Heart left ventricle (tissue), 13 donors: ENCODE measurements at regions not wholly inside any gene's neighbourhood (a gene's known extent, or its start where the extent isn't known, plus 50 kb on each side); places are given as distances from the start of the nearest gene placed in this dataset.

ENCODE experiments used
- POLR2A ChIP-seq, 2 donors: fragments of 450-650 bp; IDR thresholded peaks; one replicate each; pipeline ENCODE4 v1.6.1; 2017; ENCODE audit warnings: antibody characterized with exemption in 2 of 2, mild to moderate bottlenecking in 2 of 2, moderate library complexity in 2 of 2
- TF ChIP-seq, protein P1 (sequence below), 12 donors: fragments of 200-600 bp; sonication (generic) in 4 of 12; IDR thresholded peaks; one replicate each; pipeline versions ENCODE4 v1.5.0 to v1.8.0; 2018 to 2022; ENCODE audit warnings: antibody characterized with exemption in 12 of 12, mild to moderate bottlenecking in 5 of 12
- donor health status: ischemic (EF 13 %, LVEDD 7.1; RV severe dilation, severe dysfunction).
- donor health status: DM: no; HTN: yes; CAD: no.
- donor health status: DM: no; HTN: no; CAD: no.
- donor health status: ischemic (EF 25% LVEDD 6.9; RV normal size, moderate dysfunction).
- donor health status: ischemic (EF 25% LVEDD 5.7; RV mildly dilated, moderate dysfunction).
- donor health status: ischemic (EF 35%, LVEDD 5.7; RV mildly dilated, moderate dysfunction).
- donor health status: nonischemic (EF 11% LVEDD 7.7; RV severe dilation, severe dysfunction).
- donor health status: DM: yes; HTN: yes; CAD: no.
- donor health status: PGD.
- donor health status: ischemic (EF 29% LVEDD 5.4; RV normal size, mild dysfunction).
- donor health status: nonischemic (EF 23%, LVEDD 6.1; RV moderate dilation, normal function).

DNA sequence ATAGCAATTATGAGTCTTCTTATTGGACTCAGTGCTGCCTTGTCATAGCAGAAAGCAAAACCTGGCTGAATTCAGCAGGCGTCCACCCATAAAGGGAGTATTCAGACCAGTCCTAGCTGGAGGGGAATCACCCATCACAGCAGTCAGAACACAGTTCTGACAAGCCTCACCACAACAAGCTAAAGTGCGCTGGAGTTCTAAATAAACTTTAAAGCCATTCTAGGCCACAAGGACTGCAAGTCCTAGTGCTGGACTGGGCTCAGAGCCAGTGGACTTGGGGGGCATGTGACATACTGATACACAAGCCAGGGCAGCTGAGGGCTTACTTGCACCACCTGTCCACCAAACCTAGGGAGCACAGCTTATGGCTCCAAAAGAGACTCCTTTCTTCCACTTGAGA is 115.3 kb upstream of the PCSK5 start:
- TF ChIP-seq, protein P1, sequence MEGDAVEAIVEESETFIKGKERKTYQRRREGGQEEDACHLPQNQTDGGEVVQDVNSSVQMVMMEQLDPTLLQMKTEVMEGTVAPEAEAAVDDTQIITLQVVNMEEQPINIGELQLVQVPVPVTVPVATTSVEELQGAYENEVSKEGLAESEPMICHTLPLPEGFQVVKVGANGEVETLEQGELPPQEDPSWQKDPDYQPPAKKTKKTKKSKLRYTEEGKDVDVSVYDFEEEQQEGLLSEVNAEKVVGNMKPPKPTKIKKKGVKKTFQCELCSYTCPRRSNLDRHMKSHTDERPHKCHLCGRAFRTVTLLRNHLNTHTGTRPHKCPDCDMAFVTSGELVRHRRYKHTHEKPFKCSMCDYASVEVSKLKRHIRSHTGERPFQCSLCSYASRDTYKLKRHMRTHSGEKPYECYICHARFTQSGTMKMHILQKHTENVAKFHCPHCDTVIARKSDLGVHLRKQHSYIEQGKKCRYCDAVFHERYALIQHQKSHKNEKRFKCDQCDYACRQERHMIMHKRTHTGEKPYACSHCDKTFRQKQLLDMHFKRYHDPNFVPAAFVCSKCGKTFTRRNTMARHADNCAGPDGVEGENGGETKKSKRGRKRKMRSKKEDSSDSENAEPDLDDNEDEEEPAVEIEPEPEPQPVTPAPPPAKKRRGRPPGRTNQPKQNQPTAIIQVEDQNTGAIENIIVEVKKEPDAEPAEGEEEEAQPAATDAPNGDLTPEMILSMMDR (IDR thresholded peaks at IDR 0.05): no peak
- no peak for TF ChIP-seq POLR2A (IDR thresholded peaks at IDR 0.05)
